GM21619 (cell line): ENCODE measurements at regions not wholly inside any gene's neighbourhood (a gene's known extent, or its start where the extent isn't known, plus 50 kb on each side); places are given as distances from the start of the nearest gene placed in this dataset.
A peak's percentile ranks its signal among the peaks of the same experiment; 100 is the strongest.

Source experiments
- ATAC-seq: cut with Tn5 transposase; IDR thresholded peaks from one replicate; pipeline ENCODE4 v1.9.1; 2021; ENCODE audit not compliant: unreplicated experiment

GRCh38 chrX:149161435-149162088, 343.5 kb downstream of the IDS start:
- no peak for ATAC-seq

- no peak for ATAC-seq
Measured at GRCh38 chrX:149157976-149158375, 347.1 kb downstream of the IDS start.

- no peak for ATAC-seq
Measured at GRCh38 chrX:149152941-149153340, 352.2 kb downstream of the IDS start.

- ATAC-seq: no peak
Measured at GRCh38 chrX:149151805-149152757, 353.0 kb downstream of the IDS start.

GRCh38 chrX:149145845-149146285, 359.2 kb downstream of the IDS start:
- no peak for ATAC-seq

GRCh38 chrX:149131774-149132173, 373.3 kb downstream of the IDS start:
- ATAC-seq: no peak

- no peak for ATAC-seq
Measured at GRCh38 chrX:149129767-149130166, 375.3 kb downstream of the IDS start.

- no peak for ATAC-seq
Measured at GRCh38 chrX:149124526-149125108, 380.5 kb downstream of the IDS start.

- ATAC-seq: no peak
Measured at GRCh38 chrX:149121206-149121920, 383.7 kb downstream of the IDS start.

- ATAC-seq: no peak
Measured at GRCh38 chrX:149120459-149120858, 384.6 kb downstream of the IDS start.

- no peak for ATAC-seq
Measured at GRCh38 chrX:149114874-149115273, 390.2 kb downstream of the IDS start.

GRCh38 chrX:149114001-149114400, 391.1 kb downstream of the IDS start:
- ATAC-seq: no peak

- ATAC-seq: no peak
Measured at GRCh38 chrX:149097786-149098185, 407.3 kb downstream of the IDS start.

- ATAC-seq: no peak
Measured at GRCh38 chrX:149092179-149092578, 412.9 kb downstream of the IDS start.

GRCh38 chrX:149079805-149080406, 425.2 kb downstream of the IDS start:
- no peak for ATAC-seq

- ATAC-seq: peak; percentile 91
Measured at GRCh38 chrX:149074398-149074797, 430.7 kb downstream of the IDS start.

GRCh38 chrX:149073479-149073878, 431.6 kb downstream of the IDS start:
- no peak for ATAC-seq

GRCh38 chrX:149069899-149070298, 435.2 kb downstream of the IDS start:
- no peak for ATAC-seq

GRCh38 chrX:149060921-149061320, 444.2 kb downstream of the IDS start:
- no peak for ATAC-seq
